SU-DHL-6 (cell line): ENCODE measurements at regions not wholly inside any gene's neighbourhood (a gene's known extent, or its start where the extent isn't known, plus 50 kb on each side); places are given as distances from the start of the nearest gene placed in this dataset.

Experiments used
- EZH2phosphoT487 ChIP-seq: fragments of 200-600 bp; sonication (generic), shearing (Covaris generic); conservative IDR thresholded peaks from 2 replicates; pipeline ENCODE4 v1.6.1; 2018; ENCODE audit warnings: mild to moderate bottlenecking, antibody characterized with exemption, low read length, moderate library complexity, mixed read lengths
- TF ChIP-seq, protein P1 (sequence below): fragments of 200-600 bp; sonication (generic); IDR thresholded peaks from one replicate; pipeline ENCODE4 v1.5.1; 2017; ENCODE audit warnings: antibody characterized with exemption, mild to moderate bottlenecking, low read length, moderate library complexity; ENCODE audit not compliant: insufficient read depth, poor library complexity, severe bottlenecking

DNA sequence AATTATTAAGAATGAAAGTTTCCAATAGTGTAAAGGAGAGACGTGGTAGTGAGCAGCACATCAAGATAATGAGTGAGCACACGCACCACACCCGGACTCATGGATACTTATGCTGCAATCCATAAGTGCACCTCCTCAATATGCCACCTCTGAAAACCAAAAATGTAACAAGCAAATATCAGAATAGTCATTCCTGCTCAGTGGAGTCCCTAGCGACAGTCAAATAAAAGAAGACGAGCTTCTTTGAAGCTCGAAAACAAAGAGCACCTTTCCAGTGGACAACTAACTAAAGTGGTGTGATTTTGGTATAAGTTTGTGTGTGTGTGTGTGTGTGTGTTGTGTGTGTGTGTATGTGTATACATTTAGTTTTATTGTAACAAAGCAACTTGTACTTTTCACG, 241.3 kb downstream of the DEPDC1B start:
- TF ChIP-seq, protein P1, sequence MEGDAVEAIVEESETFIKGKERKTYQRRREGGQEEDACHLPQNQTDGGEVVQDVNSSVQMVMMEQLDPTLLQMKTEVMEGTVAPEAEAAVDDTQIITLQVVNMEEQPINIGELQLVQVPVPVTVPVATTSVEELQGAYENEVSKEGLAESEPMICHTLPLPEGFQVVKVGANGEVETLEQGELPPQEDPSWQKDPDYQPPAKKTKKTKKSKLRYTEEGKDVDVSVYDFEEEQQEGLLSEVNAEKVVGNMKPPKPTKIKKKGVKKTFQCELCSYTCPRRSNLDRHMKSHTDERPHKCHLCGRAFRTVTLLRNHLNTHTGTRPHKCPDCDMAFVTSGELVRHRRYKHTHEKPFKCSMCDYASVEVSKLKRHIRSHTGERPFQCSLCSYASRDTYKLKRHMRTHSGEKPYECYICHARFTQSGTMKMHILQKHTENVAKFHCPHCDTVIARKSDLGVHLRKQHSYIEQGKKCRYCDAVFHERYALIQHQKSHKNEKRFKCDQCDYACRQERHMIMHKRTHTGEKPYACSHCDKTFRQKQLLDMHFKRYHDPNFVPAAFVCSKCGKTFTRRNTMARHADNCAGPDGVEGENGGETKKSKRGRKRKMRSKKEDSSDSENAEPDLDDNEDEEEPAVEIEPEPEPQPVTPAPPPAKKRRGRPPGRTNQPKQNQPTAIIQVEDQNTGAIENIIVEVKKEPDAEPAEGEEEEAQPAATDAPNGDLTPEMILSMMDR = no peak
- TF ChIP-seq EZH2phosphoT487 = no peak
